Loucy (cell line): ENCODE measurements at regions not wholly inside any gene's neighbourhood (a gene's known extent, or its start where the extent isn't known, plus 50 kb on each side); places are given as distances from the start of the nearest gene placed in this dataset.

Source experiments
- CTCF ChIP-seq: fragments of 200-600 bp; sonication (generic); conservative IDR thresholded peaks from 2 replicates; pipeline ENCODE4 v1.5.1; 2014; ENCODE audit warnings: mild to moderate bottlenecking, antibody characterized with exemption, low read length
- EZH2phosphoT487 ChIP-seq: fragments of 200-600 bp; IDR thresholded peaks from 2 replicates; pipeline ENCODE4 v1.6.1; 2018; ENCODE audit warnings: antibody characterized with exemption, mild to moderate bottlenecking, moderate library complexity, borderline replicate concordance

GRCh38 chr11:69377953-69378302, 84.0 kb downstream of the MYEOV start:
- TF ChIP-seq CTCF = no peak
- TF ChIP-seq EZH2phosphoT487 = no peak
